Activated CD4-positive, alpha-beta T cell treated with anti-CD3 and anti-CD28 coated beads, Interleukin-2, amount 50 U/mL, for 48 hours (primary cell): ENCODE measurements at regions not wholly inside any gene's neighbourhood (a gene's known extent, or its start where the extent isn't known, plus 50 kb on each side); places are given as distances from the start of the nearest gene placed in this dataset.

Experiments
- DNase-seq, 2 experiments: peaks; one replicate each; pipeline ENCODE4 v3.0.0-alpha.2; 2020

- no peak for DNase-seq
These were observed 129.3 kb upstream of the STC2 start for GRCh38 chr5:173457482-173457881.

DNA sequence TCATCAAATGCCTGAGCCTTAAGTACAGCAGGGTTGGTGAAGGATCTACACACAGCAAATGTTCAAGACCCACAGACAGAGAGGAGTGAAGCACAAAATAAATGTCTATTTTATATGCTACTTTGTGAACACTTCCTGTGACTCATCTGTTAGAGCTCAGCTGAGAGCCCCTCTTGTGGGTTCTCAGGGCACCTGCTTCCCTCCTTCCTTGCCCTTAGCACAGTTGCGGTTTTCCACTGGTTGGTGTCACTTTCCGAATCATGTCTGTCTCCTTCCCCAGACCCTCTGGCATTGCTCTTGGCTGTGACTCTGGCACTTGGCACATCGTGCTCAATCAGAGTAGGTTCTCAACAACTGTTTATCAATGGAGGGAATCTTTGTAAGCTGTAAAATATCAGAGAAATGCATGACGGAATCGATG is 128.5 kb upstream of the STC2 start:
- DNase-seq, result no peak

DNA sequence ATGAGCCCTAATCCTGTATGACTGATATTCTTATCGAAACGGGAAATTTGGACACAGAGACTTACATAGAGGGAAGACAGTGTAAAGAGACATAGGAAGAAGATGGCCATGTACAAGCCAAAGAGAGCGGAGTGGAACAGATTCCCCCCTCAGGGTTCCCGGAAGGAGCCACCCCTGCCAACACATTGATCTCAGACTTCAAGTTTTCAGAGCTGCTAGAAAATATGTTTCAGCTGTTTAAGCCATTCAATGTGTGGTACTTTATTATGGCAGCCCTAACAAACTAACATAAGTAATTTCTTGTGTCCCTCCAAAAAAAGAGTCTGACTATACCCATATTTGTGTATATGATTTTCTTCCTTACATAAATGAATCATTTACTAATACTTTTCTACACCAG is 128.0 kb upstream of the STC2 start:
- no peak for DNase-seq

GRCh38 chr5:173455599-173455957 is 127.4 kb upstream of the STC2 start:
- no peak for DNase-seq

DNA sequence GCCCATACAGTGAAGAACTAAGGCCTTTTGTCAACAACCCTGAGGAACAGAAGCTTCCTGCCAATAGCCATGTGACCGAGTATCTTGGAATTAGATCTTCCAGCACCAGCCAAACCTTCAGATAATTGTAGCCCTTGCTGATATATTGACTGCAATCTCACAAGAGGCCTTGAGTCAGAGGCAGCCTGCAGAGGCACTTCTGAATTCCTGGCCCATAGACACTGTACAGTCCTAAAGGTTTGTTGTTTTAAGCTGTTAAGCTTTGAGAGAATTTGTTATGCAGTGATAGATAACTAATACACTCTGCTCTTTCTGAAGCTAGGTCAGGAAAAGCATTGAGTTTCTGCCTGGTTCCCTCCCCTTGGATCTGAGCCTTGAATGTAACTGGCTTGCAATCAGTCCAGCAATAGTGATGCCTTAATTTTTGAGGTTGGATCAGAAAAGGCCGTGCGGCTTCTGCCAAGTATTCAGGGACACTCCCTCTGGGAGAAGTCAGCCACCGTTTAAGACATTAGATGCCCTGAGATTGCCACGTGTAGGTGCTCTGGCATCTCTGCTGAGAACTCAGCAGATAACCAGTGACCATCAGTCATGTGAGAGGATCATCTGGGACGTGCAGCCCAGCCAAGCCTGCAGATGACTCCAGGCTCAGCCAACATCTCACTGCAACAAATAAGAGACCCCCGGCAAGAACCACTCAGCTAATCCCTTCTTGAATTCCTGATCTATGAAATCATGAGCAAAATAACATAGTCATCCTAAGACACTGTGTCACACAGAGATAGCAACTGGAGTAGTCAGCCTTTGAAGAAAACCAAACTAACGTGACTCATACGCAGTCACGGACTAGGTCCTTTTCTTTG is 126.8 kb upstream of the STC2 start:
- DNase-seq, result no peak

GRCh38 chr5:173454361-173454735 is 126.1 kb upstream of the STC2 start:
- DNase-seq, result no peak

DNA sequence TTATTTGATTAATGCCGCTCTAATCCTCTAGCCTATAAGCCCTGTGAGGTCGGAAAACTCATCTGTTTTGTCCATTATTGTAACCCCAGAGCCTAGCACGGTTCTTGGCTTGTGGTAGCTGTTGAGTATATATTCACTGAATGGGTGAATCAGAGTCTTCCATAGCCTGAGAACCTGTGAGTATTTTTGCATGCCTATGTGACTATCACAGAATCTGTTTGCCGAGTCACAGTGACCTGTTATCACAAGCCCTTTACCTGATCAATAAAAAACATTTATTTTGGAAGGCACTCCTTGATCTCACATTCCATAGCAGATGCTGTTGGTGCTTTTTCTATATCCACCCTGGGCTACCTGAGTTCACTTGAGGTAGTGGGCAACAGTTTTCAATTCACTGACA is 125.0 kb upstream of the STC2 start:
- DNase-seq, result no peak

DNA sequence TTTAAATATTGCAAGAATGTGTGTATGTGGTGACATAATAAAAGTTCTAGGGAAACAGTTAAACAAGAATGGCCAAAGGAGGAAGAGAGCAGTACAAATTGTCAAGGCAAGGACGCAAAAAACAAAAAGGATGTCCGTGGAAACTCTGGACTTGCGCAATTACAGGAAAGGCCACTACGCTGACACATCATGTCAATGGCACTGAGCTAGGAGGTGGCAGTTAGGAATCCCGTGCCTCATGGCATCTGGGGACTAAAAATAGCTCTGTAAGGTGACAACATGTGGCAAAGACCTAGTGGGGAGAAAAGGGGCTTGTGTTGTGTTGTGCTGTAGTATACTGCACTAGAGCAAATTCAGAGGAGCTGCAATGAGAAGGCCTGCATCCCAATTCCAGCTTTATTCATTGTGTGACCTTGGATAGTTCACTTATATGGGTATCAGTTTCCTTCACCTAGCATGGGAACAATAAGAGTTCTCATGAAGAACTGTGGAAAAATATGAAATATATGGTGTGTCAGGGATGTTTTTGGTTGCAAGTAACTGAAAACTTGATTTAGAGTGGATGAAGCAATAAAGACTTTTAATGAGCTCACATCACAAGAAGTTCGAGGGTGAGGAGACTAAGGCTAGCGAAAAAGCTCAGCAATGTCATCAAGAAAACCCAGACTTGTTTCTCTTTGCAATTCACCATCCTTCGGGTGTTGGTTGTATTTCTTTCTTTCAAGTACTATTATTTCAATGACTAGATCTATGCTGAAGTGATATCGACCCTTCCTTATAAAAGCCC is 124.1 kb upstream of the STC2 start:
- no peak for DNase-seq

GRCh38 chr5:173451651-173452050 is 123.4 kb upstream of the STC2 start:
- no peak for DNase-seq

DNA sequence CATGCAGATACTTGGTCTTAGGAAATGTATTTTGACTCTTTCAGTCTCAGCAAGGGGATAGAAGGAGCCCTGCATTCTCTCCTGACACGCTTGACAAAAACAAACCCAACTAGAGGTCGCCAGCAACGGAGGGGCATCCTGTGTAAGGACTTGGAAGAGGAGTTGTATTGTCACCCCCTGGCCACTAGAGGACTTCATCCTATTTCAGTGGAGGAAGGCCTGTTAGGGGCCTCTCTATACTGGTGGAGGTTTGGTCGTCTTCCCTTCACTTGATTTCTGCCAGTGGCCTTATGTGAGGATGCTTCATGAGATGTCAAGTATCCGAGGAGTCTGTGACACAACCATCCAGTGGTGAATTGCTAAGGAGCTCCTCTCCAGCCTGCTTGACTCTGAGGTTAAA is 122.8 kb upstream of the STC2 start:
- DNase-seq, result peak; percentile 1 to 6

DNA sequence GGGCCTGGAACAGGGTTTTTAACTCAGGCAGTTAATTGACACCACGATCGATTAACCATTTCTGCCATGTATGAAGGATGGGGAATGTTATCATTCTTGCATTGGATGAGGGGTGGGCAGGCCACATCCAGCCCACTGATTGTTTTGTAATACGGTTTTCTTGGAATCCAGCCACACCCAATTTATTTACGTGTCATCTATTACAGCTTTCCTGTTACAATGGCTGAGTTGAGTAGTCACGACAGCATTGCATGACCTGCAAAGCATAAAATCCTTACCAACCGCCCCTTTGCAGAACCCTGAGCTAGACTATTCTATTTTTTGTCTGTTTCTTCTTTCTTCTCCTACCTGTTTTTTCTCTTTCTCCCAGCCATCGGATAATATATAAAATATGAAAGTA is 122.0 kb upstream of the STC2 start:
- DNase-seq, result no peak

DNA sequence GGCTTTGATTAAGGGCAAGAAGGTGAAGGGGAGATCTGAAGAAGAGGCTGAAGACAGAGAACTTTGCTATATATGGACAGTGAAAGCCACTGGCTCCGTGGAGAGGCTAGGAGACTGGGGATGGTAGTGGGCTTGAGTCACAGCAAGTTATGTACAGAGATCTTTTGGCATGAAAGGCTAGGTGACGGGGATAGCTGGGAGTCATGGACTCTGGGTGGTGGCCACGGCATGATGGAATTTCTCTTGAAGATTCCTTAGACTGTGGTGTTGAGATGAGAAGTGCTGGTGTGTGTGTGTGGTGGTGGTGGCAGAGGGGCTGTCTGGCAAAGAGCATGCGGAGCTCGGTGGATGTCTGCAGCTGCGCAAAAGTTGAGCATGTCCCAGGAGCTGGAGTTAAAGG is 120.6 kb upstream of the STC2 start:
- DNase-seq, result no peak

- no peak for DNase-seq
These were observed 115.8 kb upstream of the STC2 start for GRCh38 chr5:173443971-173444370.

GRCh38 chr5:173441053-173441628 is 112.9 kb upstream of the STC2 start:
- no peak for DNase-seq

DNA sequence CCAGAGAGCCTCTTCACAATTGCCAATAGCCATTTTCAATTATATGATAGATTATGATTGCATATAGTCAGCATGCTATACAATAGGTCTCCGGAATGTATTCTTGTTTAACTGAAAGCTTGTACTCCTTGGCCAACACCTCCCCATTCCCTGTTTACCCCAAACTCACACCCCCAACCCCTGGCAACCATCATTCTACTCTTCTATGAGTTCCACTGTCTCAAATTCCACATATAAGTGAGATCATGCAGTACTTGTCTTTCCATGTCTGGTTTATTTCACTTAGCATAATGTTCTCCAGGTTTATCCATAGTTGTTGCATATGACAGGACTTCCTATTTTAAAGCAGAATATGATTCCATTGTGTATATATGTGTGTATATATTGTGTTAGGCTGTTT is 110.7 kb upstream of the STC2 start:
- DNase-seq, result no peak

DNA sequence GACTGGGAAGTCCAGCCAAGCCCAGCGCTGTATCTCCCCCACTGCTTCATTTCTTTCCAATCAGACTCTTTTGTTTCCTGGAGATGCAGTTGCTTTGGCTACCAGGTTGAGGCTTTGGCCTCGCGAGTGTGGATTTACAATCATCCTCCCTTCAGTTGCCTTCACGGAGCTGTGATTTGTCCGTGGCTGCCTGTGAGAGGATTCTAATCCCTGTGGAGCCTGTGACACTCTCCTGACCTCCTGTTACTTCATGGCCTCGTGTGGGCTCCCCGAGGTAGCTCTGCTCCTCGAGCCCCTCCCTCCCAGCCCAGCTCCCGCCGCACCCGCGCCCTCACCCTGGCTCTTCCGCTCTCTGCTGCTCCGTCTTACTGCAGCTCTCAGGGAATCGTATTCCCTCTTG is 107.2 kb upstream of the STC2 start:
- DNase-seq, result no peak

GRCh38 chr5:173434270-173434669 is 106.1 kb upstream of the STC2 start:
- DNase-seq, result no peak

DNA sequence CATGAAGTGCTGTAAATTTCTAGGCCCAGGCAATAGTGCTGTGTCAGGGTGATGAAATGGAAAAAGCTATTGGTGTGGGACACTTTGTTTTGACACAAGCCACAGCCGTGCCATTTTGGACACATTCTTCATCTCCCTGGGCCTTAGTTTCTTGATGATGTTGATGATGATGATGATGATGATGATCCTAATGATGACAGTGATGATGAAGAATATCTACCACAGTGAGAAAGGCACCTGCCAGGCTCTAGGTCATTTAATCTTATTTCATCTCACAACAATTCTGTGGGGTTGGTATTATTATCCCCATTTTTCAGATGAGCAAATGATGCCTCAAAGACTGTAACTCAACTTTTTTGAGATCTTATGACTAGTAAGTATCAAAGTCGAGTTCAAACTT is 102.2 kb upstream of the STC2 start:
- no peak for DNase-seq

DNA sequence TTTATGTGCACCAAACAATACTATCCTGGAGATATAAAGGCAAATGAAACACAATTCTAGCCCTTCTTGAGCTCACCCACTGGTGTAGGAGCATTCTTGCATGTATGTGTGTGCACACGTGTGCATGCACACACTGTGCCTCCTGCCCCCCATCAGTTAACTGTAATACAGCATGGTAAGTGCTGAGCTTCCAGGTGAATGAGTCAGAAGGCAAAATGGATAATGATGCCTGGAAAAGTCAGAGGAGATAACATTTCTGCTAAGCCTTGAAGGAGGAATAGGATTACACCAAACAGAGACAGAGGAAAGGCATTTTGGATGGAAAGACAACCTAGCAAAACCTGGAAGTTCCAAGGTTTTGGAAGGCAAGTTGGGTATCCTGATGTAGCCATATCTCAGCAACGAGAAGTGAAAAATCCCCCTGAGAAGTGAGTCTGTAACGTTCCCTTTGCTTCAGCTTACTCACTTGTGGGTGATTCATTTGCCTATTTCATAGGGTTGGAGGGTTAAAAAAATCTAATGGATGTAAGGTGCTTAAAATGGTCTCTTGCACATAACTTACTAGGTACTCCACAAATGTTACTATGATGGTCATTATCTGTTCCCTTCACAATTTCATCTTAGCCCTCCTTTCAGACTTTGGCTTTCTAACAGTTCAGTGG is 101.4 kb upstream of the STC2 start:
- no peak for DNase-seq

- DNase-seq, result no peak
These were observed 95.4 kb upstream of the STC2 start for GRCh38 chr5:173423452-173424117.

DNA sequence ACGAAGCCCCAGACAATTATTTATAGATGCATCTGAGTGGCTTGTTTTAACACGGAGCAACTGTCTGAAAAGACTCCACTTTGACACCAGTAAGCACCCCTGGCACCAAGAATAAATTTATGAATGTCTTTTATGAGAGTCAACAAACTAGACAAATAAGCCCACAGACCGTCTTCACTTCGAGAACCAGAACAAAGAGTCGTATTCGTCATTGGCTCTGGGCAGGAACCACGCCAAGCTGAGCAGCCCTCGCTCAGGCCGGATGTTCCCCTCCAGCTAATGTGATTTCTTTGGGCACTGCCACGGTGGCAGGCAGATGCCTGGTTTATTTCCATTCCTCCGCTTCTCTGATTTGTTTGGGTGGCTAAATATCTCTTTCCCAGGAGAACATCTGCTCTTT is 91.9 kb upstream of the STC2 start:
- no peak for DNase-seq

- DNase-seq, result no peak
These were observed 85.3 kb upstream of the STC2 start for GRCh38 chr5:173413471-173413982.

DNA sequence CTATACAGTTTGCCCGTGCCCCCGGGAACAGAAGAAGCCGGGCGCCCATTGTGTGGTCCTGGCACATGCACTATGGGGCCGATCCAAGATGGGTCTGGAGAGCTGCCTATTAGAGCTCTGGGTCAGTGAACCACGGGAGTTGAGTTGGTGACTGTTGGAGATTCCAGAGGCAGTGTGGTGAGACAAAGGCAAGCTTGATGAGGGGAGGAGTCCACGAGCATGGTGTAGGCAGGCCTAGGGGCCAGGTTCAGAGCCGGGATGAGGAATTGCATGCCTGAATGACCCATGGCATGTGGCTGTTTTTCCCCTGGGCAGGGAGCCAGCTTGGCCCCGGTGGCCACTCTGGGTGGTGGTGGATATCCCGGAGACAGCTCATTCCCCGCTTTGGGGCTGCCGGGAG is 84.4 kb upstream of the STC2 start:
- no peak for DNase-seq
